Amniotic stem cell (primary cell): ENCODE measurements at regions not wholly inside any gene's neighbourhood (a gene's known extent, or its start where the extent isn't known, plus 50 kb on each side); places are given as distances from the start of the nearest gene placed in this dataset.
"Not testable (repeated sequence)": the region's sequence is repeated elsewhere in the genome, so short reads cannot be mapped to it uniquely, and the experiment has no call there.

Experiments
- DNase-seq: peaks from one replicate; lab custom pipeline; 2025; lab: John Stamatoyannopoulos, UW

DNA sequence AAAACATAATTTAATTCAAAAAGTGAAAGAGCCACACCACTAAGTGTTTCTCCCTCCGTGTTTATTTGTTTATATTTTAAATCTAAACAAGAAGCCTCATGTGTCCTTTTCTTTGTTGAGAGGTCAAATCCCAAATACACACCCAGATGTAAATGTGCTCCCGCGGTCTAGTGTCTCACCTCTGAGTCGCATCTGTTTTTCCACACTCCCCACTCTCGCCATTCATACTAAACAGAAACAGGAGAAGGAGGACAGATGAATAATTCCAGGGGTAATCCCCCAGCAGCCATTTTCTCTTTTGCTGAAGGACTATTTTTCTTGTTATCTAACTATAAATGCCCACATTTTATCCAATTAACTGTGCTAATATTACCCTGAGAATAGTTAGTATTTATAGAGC is 361.6 kb upstream of the RIOK2 start:
- DNase-seq = no peak

DNA sequence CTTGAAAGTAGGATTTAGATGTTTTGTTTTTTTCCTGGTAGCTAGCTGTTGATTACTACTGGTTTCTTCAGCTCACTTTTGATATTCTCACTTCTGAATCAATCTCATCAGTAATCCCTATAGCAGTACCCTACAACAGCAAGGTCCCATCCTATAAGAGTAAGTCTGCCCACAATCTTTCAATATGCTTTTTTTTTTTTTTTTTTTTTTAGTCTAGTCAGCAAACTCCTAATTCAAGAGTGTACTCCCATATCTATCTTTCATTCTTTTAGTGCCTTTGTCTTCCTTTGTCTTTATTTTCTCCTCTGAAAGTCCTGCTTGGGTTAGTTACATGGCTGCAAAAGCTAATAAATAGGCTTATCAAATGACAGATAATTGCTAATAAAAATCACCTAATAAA is 362.4 kb upstream of the RIOK2 start:
- DNase-seq = no peak

DNA sequence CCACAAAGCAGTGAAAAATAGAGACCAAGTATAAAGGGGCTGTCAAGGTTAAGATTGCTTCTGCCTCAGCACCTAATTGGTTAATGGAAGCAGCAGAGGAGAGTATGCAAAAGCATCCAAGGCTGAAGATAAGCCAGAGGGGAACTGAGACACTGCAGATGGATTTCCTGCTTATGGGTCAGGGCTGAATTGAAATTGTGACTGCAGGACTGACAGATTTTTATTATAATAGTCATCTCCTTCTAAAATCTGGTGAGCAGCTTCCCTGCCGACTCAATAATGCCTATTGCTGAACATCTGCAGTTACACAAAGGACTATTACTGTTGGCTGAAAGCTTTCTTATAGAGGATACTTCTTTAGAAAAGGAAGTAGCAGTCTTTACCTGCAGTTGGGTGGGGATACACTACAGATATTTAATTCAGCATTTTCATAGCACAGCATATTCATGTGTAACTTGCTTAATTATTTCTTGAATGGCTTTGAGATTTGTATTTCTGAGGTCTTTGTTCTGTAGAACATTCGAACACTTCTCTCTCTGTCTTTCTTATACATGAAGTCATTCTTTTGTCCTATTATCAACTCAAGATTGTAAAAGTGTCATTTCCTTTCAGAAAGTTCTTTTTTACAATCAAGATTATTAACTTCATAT is 363.0 kb upstream of the RIOK2 start:
- DNase-seq = no peak

DNA sequence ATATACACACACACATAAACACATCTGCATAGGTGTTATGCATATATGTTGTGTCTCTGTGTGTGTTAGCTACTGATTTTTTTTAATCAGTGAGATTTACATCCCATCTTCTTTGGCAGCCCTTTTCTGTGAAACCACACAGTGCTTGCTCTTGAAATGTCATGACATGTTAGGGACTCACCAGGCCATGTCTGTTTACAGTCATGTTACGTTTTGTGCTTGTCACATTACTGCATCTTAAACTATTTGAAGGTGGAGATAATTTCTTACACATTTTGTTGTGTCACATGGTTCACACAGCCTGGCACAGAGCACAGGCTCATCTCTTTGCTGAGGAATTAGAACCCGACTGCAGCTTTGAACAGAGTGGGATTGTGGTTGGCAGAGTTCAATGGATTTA is 364.4 kb upstream of the RIOK2 start:
- DNase-seq = no peak

- DNase-seq = no peak
Measured at GRCh38 chr5:97547999-97548738, 365.1 kb upstream of the RIOK2 start.

- no peak for DNase-seq
Measured at GRCh38 chr5:97548739-97549080, 365.7 kb upstream of the RIOK2 start.

DNA sequence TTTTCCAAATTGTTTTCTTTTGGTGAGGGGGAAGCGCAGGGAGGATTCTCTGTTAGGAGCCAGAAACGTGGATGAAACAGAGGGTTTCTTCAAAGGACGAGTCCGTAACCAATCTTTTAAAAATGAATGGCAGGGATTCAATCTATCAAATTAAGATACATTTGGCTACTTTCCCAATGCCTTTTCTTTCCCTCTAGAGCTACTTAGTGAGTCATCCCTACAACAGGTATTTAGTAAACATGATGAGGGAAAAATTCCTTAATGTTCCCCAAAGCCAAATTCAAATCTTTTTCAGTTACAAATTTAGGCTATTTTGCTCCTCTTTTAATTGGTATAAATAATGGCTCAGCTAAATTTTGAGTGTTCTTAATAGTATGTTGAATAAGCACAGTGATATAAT is 366.4 kb upstream of the RIOK2 start:
- no peak for DNase-seq

DNA sequence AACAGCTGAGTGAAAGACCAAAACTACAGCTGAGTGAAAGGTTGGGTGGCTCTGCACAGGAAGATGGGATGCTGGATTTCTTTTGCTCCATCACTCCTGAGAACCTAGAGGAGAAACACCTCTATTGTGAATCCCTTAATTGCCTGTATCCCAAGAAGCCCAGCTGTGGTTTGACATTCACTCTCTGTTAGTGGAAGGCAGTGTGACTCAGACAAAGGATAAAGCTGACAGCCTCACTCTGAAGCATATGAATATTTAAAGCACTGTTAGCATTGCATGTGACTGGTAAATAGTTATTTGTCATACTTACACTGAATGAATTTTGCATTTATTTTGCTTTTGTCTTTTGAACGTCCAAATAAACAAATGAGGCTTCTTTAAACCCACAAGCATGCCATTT is 367.1 kb upstream of the RIOK2 start:
- no peak for DNase-seq

- DNase-seq = no peak
Measured at GRCh38 chr5:97550818-97551217, 367.8 kb upstream of the RIOK2 start.

- no peak for DNase-seq
Measured at GRCh38 chr5:97553604-97554452, 370.8 kb upstream of the RIOK2 start.

DNA sequence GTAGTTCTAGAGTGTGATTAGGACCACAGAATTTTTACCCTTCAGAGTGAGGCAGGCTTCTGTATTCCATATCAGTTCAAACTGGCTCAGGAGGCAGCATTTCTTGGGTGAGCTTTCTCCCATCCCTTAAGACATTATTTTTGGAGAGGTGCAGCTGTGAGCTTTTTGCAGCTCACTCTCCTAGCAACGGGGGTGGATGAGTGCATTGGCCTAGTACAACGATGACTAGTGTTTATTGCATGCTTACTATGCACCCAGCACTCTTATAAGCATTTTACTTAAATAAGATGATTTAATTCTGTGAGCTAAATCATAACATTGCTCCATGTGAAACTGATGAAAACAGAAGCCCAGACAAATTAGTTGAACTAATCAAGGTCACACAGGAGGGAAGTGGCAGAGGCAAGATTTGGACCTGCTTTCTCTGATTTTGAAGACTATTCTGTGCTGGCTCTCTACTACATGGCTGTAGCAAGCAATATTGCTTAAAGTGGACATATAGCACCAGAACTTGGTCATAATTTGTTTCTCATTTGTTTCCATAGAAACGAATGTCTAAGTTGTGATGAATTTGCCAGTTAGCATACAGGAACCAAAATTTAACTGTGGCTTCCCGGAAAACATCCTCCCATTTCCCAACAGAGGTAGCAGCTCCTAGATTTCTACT is 372.1 kb upstream of the RIOK2 start:
- DNase-seq = no peak

- no peak for DNase-seq
Measured at GRCh38 chr5:97555644-97555981, 372.6 kb upstream of the RIOK2 start.

DNA sequence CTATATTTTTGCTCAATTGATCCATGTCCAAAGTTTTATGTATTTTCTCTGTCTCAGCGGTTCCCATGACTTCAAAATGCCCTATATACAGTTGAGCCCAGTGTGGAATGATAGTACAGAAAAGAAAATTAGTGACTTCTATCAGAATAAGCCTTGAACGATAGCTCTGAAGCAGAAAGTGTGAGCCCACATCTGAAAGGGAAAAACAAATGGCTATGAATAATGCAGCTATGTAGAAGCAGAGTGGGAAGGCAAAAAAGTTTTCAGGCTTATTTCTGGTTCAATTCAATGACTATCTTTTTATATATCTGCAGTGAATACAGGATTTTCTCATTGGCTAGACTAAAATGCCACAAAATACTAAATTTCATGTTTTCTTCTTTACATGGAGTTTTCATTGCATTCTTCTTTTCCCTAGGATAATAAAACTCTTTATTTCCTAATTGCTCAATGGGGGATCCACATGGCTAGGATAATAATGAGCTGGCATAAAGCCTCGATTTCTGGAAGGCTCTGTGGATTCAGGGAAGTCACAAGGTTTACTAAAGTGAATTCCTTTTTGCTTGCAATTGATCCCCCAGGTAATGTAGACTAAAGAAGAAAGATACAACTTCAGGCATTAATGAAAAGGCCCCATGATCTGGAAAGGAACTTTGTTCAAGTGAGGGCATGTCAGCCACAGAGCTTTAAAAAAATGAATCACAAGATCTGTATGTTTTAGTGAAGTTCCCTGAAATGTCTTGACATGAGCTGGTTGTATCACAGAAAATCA is 377.0 kb upstream of the RIOK2 start:
- no peak for DNase-seq

- DNase-seq = no peak
Measured at GRCh38 chr5:97560599-97560993, 377.5 kb upstream of the RIOK2 start.

- no peak for DNase-seq
Measured at GRCh38 chr5:97563050-97563657, 380.1 kb upstream of the RIOK2 start.

- no peak for DNase-seq
Measured at GRCh38 chr5:97568382-97568781, 385.3 kb upstream of the RIOK2 start.

- no peak for DNase-seq
Measured at GRCh38 chr5:97570242-97570641, 387.2 kb upstream of the RIOK2 start.

GRCh38 chr5:97575322-97575721 is 392.3 kb upstream of the RIOK2 start:
- DNase-seq = no peak

DNA sequence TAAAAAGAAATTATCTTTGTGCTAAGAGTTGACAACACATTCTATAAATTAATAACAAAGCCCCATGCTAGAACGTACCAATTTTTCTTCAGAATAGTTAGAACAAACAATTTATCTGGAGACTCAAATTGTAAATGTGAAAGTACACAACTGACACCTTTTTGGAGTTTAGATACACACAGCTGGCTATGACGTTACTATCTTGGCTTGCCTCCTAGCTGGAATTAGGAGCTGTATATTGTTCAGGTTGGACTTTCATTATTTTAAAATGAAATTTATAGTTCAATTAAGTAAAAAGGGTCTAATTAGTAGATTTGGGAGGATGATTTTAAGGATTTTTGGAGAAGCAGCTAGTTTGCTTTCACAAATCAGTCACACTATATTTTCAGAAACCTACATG is 393.9 kb upstream of the RIOK2 start:
- DNase-seq = no peak

DNA sequence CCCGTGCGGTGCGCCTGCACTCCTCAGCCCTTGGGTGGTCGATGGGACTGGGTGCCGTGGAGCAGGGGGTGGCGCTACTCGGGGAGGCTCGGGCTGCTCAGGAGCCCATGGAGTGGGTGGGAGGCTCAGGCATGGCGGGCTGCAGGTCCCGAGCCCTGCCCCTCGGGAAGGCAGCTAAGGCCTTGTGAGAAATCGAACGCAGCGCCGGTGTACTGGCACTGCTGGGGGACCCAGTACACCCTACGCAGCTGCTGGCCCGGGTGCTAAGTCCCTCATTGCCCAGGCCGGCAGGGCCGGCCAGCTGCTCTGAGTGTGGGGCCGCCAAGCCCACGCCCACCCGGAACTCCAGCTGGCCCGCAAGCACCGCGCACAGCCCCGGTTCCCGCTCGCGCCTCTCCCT is 396.9 kb upstream of the RIOK2 start:
- DNase-seq = not testable (repeated sequence)

DNA sequence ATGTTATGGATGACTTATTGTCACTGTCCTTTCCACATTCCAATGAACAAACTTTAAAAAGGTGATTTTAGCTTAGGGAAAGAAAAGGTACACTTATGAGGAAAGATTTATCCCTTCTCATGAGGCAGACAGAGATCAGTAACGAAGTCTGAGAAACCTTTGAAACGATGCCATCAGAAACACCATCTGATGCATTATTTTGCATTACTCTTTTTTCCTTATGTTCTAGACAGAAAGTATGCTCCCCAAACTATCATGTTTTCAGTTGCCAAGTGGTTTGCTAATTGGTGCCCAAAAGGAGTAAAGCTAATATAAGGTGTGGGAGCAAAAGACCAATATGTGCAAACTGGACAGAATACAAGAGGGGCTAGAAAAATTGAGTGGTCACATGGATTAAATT is 397.7 kb upstream of the RIOK2 start:
- DNase-seq = no peak

GRCh38 chr5:97591781-97592180 is 408.7 kb upstream of the RIOK2 start:
- DNase-seq = no peak
